GM23338 (cell line): ENCODE measurements at regions not wholly inside any gene's neighbourhood (a gene's known extent, or its start where the extent isn't known, plus 50 kb on each side); places are given as distances from the start of the nearest gene placed in this dataset.
A peak's percentile ranks its signal among the peaks of the same experiment; 100 is the strongest.

Source experiments
- ATAC-seq: fragments of 200-7000 bp; cut with Tn5 transposase; 3 replicates; pipeline ENCODE4 v1.9.1; 2020
- DNase-seq: peaks from one replicate; pipeline ENCODE4 v3.0.0-alpha.2; 2015; ENCODE audit warnings: low spot score
- H2AFZ ChIP-seq: fragments of 200-600 bp; sonication (generic); 2 replicates; pipeline ENCODE4 v1.8.0; 2016; ENCODE audit warnings: antibody characterized with exemption, mild to moderate bottlenecking, moderate library complexity
- H3F3A ChIP-seq: fragments of 200-600 bp; sonication (generic); replicated peaks from 2 replicates; pipeline ENCODE4 v1.8.0; 2017; ENCODE audit warnings: antibody characterized with exemption, mixed run types, low read depth
- H3K27ac ChIP-seq: fragments of 200-600 bp; sonication (generic); 2 replicates; pipeline ENCODE4 v1.6.1; 2016; ENCODE audit warnings: low read depth
- H3K27me3 ChIP-seq: fragments of 200-600 bp; sonication (generic); 2 replicates; pipeline ENCODE4 v1.8.0; 2016; ENCODE audit warnings: mild to moderate bottlenecking, mixed run types, moderate library complexity; ENCODE audit not compliant: insufficient read depth
- H3K36me3 ChIP-seq: fragments of 200-600 bp; sonication (generic); 2 replicates; pipeline ENCODE4 v1.8.0; 2016; ENCODE audit warnings: mild to moderate bottlenecking; ENCODE audit not compliant: insufficient read depth
- H3K4me1 ChIP-seq: fragments of 200-600 bp; sonication (generic); 2 replicates; pipeline ENCODE4 v1.8.0; 2016; ENCODE audit warnings: mild to moderate bottlenecking, moderate library complexity; ENCODE audit not compliant: insufficient read depth
- H3K4me2 ChIP-seq: fragments of 200-600 bp; sonication (generic); 2 replicates; pipeline ENCODE4 v1.7.1; 2017; ENCODE audit warnings: mixed run types
- H3K4me3 ChIP-seq: fragments of 200-600 bp; sonication (generic); 2 replicates; pipeline ENCODE4 v1.6.1; 2016; ENCODE audit warnings: mixed run types
- H3K79me2 ChIP-seq: fragments of 200-600 bp; sonication (generic); replicated peaks from 2 replicates; pipeline ENCODE4 v1.8.0; 2017; ENCODE audit warnings: mild to moderate bottlenecking; ENCODE audit not compliant: insufficient read depth
- H3K9me2 ChIP-seq: fragments of 200-600 bp; sonication (generic); 2 replicates; pipeline ENCODE4 v1.8.0; 2017; ENCODE audit not compliant: insufficient read depth
- H4K20me1 ChIP-seq: fragments of 200-600 bp; sonication (generic); replicated peaks from 2 replicates; pipeline ENCODE4 v1.8.0; 2017; ENCODE audit warnings: mild to moderate bottlenecking; ENCODE audit not compliant: insufficient read depth
- H3K27ac Mint-ChIP-seq: 2 replicates; pipeline ENCODE4 v1.8.0; 2020; ENCODE audit warnings: inconsistent platforms, mild to moderate bottlenecking, moderate library complexity, mixed read lengths
- H3K27me3 Mint-ChIP-seq: 3 replicates; pipeline ENCODE4 v1.8.0; 2022; ENCODE audit warnings: low read depth, mild to moderate bottlenecking, moderate library complexity, mixed read lengths, inconsistent platforms; ENCODE audit not compliant: insufficient read depth, poor library complexity
- H3K36me3 Mint-ChIP-seq: 3 replicates; pipeline ENCODE4 v1.8.0; 2021; ENCODE audit warnings: low read depth, mild to moderate bottlenecking, inconsistent platforms, moderate library complexity, mixed read lengths
- H3K4me1 Mint-ChIP-seq: 3 replicates; pipeline ENCODE4 v1.8.0; 2020; ENCODE audit warnings: mild to moderate bottlenecking, inconsistent platforms, mixed read lengths
- H3K4me3 Mint-ChIP-seq: 3 replicates; pipeline ENCODE4 v1.8.0; 2021; ENCODE audit warnings: moderate library complexity, mild to moderate bottlenecking, inconsistent platforms, mixed read lengths
- H3K9me3 Mint-ChIP-seq: 3 replicates; pipeline ENCODE4 v1.8.0; 2020; ENCODE audit warnings: moderate library complexity, mild to moderate bottlenecking, inconsistent platforms, mixed read lengths
- EZH2 ChIP-seq: fragments of 200-600 bp; sonication (generic); IDR thresholded peaks from one replicate; pipeline ENCODE4 v1.8.0; 2017; ENCODE audit warnings: antibody characterized with exemption, mild to moderate bottlenecking, low read depth; ENCODE audit not compliant: unreplicated experiment
- EZH2phosphoT487 ChIP-seq: fragments of 200-600 bp; sonication (generic); IDR thresholded peaks from one replicate; pipeline ENCODE4 v1.8.1; 2018; ENCODE audit warnings: antibody characterized with exemption; ENCODE audit not compliant: unreplicated experiment
- JUNB ChIP-seq: IDR thresholded peaks from one replicate; pipeline ENCODE4 v1.6.1; 2016; ENCODE audit warnings: antibody characterized with exemption; ENCODE audit not compliant: unreplicated experiment
- POLR2AphosphoS5 ChIP-seq: IDR thresholded peaks from 2 replicates; pipeline ENCODE4 v1.6.1; 2016; ENCODE audit warnings: antibody characterized with exemption, low read depth
- STAT1 ChIP-seq: IDR thresholded peaks from one replicate; pipeline ENCODE4 v1.6.1; 2016; ENCODE audit warnings: antibody characterized with exemption; ENCODE audit not compliant: unreplicated experiment
- ZNF114 ChIP-seq: fragments of 250-450 bp; sonication (Bioruptor Pico); IDR thresholded peaks from 2 replicates; pipeline ENCODE4 v1.5.0; 2020; ENCODE audit warnings: mild to moderate bottlenecking, moderate library complexity
- ZNF331 ChIP-seq: fragments of 250-450 bp; sonication (Bioruptor Pico); IDR thresholded peaks from 2 replicates; pipeline ENCODE4 v1.5.0; 2020; ENCODE audit warnings: low read depth, mild to moderate bottlenecking, moderate library complexity
- TF ChIP-seq, protein P1 (sequence below): fragments of 250-450 bp; sonication (Bioruptor Pico); IDR thresholded peaks from 2 replicates; pipeline ENCODE4 v1.5.0; 2020; ENCODE audit warnings: mild to moderate bottlenecking, moderate library complexity
- TF ChIP-seq, protein P2 (sequence below), 2 experiments: fragments of 200-600 bp in 1 of 2; sonication (generic) in 1 of 2; conservative IDR thresholded peaks; 2 replicates each; pipeline versions ENCODE4 v1.5.1 to v1.6.1; 2016 to 2017; ENCODE audit warnings: antibody characterized with exemption in 2 of 2, low read depth in 2 of 2, mild to moderate bottlenecking in 2 of 2, moderate library complexity in 1 of 2
- TF ChIP-seq, protein P3 (sequence below): IDR thresholded peaks from 2 replicates; pipeline ENCODE4 v1.6.1; 2016; ENCODE audit warnings: antibody characterized with exemption
- TF ChIP-seq, protein P4 (sequence below): IDR thresholded peaks from one replicate; pipeline ENCODE4 v1.6.1; 2018; ENCODE audit warnings: antibody characterized with exemption; ENCODE audit not compliant: unreplicated experiment

DNA sequence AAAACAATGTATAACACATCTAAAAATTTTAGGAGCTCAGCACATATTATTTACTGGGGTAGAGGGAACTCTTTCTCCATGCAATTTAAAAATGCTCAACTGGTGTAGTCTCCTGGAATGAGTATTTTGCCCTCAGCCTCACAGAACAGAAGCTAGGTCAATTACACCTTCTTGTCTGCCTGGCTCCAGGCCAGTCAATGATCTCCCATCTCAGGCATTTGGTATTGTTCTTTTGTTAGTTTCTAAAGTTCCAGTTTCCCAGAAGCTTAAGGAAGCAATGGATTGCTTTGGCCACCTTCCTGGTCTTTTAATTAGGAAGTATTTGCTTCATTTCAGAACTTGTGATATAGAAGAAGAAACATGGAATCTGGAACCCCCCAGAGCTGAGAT is 360.3 kb upstream of the ASIC2 start (continued):
- TF ChIP-seq, protein P1, sequence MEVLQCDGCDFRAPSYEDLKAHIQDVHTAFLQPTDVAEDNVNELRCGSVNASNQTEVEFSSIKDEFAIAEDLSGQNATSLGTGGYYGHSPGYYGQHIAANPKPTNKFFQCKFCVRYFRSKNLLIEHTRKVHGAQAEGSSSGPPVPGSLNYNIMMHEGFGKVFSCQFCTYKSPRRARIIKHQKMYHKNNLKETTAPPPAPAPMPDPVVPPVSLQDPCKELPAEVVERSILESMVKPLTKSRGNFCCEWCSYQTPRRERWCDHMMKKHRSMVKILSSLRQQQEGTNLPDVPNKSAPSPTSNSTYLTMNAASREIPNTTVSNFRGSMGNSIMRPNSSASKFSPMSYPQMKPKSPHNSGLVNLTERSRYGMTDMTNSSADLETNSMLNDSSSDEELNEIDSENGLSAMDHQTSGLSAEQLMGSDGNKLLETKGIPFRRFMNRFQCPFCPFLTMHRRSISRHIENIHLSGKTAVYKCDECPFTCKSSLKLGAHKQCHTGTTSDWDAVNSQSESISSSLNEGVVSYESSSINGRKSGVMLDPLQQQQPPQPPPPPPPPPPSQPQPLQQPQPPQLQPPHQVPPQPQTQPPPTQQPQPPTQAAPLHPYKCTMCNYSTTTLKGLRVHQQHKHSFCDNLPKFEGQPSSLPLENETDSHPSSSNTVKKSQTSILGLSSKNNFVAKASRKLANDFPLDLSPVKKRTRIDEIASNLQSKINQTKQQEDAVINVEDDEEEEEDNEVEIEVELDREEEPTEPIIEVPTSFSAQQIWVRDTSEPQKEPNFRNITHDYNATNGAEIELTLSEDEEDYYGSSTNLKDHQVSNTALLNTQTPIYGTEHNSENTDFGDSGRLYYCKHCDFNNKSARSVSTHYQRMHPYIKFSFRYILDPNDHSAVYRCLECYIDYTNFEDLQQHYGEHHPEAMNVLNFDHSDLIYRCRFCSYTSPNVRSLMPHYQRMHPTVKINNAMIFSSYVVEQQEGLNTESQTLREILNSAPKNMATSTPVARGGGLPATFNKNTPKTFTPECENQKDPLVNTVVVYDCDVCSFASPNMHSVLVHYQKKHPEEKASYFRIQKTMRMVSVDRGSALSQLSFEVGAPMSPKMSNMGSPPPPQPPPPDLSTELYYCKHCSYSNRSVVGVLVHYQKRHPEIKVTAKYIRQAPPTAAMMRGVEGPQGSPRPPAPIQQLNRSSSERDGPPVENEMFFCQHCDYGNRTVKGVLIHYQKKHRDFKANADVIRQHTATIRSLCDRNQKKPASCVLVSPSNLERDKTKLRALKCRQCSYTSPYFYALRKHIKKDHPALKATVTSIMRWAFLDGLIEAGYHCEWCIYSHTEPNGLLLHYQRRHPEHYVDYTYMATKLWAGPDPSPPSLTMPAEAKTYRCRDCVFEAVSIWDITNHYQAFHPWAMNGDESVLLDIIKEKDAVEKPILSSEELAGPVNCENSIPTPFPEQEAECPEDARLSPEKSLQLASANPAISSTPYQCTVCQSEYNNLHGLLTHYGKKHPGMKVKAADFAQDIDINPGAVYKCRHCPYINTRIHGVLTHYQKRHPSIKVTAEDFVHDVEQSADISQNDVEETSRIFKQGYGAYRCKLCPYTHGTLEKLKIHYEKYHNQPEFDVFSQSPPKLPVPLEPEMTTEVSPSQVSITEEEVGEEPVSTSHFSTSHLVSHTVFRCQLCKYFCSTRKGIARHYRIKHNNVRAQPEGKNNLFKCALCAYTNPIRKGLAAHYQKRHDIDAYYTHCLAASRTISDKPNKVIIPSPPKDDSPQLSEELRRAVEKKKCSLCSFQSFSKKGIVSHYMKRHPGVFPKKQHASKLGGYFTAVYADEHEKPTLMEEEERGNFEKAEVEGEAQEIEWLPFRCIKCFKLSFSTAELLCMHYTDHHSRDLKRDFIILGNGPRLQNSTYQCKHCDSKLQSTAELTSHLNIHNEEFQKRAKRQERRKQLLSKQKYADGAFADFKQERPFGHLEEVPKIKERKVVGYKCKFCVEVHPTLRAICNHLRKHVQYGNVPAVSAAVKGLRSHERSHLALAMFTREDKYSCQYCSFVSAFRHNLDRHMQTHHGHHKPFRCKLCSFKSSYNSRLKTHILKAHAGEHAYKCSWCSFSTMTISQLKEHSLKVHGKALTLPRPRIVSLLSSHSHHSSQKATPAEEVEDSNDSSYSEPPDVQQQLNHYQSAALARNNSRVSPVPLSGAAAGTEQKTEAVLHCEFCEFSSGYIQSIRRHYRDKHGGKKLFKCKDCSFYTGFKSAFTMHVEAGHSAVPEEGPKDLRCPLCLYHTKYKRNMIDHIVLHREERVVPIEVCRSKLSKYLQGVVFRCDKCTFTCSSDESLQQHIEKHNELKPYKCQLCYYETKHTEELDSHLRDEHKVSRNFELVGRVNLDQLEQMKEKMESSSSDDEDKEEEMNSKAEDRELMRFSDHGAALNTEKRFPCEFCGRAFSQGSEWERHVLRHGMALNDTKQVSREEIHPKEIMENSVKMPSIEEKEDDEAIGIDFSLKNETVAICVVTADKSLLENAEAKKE (CRISPR knock-in tag) = no peak
- no peak for TF ChIP-seq EZH2
- no peak for TF ChIP-seq POLR2AphosphoS5
- TF ChIP-seq, protein P2, sequence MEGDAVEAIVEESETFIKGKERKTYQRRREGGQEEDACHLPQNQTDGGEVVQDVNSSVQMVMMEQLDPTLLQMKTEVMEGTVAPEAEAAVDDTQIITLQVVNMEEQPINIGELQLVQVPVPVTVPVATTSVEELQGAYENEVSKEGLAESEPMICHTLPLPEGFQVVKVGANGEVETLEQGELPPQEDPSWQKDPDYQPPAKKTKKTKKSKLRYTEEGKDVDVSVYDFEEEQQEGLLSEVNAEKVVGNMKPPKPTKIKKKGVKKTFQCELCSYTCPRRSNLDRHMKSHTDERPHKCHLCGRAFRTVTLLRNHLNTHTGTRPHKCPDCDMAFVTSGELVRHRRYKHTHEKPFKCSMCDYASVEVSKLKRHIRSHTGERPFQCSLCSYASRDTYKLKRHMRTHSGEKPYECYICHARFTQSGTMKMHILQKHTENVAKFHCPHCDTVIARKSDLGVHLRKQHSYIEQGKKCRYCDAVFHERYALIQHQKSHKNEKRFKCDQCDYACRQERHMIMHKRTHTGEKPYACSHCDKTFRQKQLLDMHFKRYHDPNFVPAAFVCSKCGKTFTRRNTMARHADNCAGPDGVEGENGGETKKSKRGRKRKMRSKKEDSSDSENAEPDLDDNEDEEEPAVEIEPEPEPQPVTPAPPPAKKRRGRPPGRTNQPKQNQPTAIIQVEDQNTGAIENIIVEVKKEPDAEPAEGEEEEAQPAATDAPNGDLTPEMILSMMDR (conservative IDR thresholded peaks at IDR 0.05; ENCODE audit: low read depth in 2 of 2) = no peak
- no peak for TF ChIP-seq EZH2phosphoT487
- no peak for TF ChIP-seq STAT1

DNA sequence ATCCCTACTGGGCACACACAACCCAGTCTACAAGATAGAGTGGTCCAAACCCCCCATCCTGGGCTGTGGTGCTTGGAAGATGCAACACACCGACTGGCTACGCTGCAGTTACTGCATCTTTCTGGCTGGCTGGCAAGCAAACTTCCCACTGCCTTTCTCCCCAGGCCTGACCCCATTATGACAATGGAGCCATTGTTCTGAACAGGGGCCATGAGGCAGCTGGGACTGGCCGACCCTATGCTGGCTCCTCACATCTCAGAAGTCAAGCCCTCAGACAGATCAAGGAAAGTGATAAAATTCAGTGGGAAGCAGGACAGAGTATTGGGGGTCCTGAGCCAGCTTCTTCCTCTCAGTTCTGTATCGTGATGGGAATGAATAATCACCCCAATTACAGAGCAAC is 364.1 kb upstream of the ASIC2 start:
- DNase-seq = no peak
- TF ChIP-seq, protein P3, sequence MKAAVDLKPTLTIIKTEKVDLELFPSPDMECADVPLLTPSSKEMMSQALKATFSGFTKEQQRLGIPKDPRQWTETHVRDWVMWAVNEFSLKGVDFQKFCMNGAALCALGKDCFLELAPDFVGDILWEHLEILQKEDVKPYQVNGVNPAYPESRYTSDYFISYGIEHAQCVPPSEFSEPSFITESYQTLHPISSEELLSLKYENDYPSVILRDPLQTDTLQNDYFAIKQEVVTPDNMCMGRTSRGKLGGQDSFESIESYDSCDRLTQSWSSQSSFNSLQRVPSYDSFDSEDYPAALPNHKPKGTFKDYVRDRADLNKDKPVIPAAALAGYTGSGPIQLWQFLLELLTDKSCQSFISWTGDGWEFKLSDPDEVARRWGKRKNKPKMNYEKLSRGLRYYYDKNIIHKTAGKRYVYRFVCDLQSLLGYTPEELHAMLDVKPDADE = no peak
- TF ChIP-seq, protein P4, sequence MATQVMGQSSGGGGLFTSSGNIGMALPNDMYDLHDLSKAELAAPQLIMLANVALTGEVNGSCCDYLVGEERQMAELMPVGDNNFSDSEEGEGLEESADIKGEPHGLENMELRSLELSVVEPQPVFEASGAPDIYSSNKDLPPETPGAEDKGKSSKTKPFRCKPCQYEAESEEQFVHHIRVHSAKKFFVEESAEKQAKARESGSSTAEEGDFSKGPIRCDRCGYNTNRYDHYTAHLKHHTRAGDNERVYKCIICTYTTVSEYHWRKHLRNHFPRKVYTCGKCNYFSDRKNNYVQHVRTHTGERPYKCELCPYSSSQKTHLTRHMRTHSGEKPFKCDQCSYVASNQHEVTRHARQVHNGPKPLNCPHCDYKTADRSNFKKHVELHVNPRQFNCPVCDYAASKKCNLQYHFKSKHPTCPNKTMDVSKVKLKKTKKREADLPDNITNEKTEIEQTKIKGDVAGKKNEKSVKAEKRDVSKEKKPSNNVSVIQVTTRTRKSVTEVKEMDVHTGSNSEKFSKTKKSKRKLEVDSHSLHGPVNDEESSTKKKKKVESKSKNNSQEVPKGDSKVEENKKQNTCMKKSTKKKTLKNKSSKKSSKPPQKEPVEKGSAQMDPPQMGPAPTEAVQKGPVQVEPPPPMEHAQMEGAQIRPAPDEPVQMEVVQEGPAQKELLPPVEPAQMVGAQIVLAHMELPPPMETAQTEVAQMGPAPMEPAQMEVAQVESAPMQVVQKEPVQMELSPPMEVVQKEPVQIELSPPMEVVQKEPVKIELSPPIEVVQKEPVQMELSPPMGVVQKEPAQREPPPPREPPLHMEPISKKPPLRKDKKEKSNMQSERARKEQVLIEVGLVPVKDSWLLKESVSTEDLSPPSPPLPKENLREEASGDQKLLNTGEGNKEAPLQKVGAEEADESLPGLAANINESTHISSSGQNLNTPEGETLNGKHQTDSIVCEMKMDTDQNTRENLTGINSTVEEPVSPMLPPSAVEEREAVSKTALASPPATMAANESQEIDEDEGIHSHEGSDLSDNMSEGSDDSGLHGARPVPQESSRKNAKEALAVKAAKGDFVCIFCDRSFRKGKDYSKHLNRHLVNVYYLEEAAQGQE = no peak
- no peak for TF ChIP-seq EZH2
- no peak for TF ChIP-seq JUNB
- TF ChIP-seq POLR2AphosphoS5 = no peak
- TF ChIP-seq, protein P2 (conservative IDR thresholded peaks at IDR 0.05; ENCODE audit: low read depth in 2 of 2) = no peak
- no peak for TF ChIP-seq ZNF331 (CRISPR knock-in tag)
- no peak for TF ChIP-seq ZNF114 (CRISPR knock-in tag)

More for the DNA sequence above, 364.1 kb upstream of the ASIC2 start:
- no peak overlapping the region for H3K27ac Mint-ChIP-seq
- peak; percentile 59 for ATAC-seq
- H3K27me3 Mint-ChIP-seq = no peaks in the 10 kb centered on the region
- Histone ChIP-seq H3K27me3 (no peaks in the 10 kb centered on the region), H3K4me3 (no peak overlapping the region), H2AFZ (no peak overlapping the region), H3K4me1 (no peaks in the 10 kb centered on the region), H3K9me2 (no peaks in the 10 kb centered on the region), H3K79me2 (no peaks in the 10 kb centered on the region), H3K36me3 (no peaks in the 10 kb centered on the region), H3F3A (no peaks in the 10 kb centered on the region), H3K27ac (no peak overlapping the region), H3K4me2 (no peak overlapping the region), H4K20me1 (no peaks in the 10 kb centered on the region)
- H3K9me3 Mint-ChIP-seq = no peaks in the 10 kb centered on the region
- no peaks in the 10 kb centered on the region for H3K4me1 Mint-ChIP-seq
- H3K4me3 Mint-ChIP-seq = no peak overlapping the region
- no peaks in the 10 kb centered on the region for H3K36me3 Mint-ChIP-seq
